Muscle of arm (tissue), 1 donor: ENCODE measurements at regions not wholly inside any gene's neighbourhood (a gene's known extent, or its start where the extent isn't known, plus 50 kb on each side); places are given as distances from the start of the nearest gene placed in this dataset.
"Not testable (repeated sequence)": the region's sequence is repeated elsewhere in the genome, so short reads cannot be mapped to it uniquely, and the experiment has no call there.

Experiments used
- DNase-seq: peaks from one replicate; pipeline ENCODE4 v3.0.0-alpha.2; 2013

DNA sequence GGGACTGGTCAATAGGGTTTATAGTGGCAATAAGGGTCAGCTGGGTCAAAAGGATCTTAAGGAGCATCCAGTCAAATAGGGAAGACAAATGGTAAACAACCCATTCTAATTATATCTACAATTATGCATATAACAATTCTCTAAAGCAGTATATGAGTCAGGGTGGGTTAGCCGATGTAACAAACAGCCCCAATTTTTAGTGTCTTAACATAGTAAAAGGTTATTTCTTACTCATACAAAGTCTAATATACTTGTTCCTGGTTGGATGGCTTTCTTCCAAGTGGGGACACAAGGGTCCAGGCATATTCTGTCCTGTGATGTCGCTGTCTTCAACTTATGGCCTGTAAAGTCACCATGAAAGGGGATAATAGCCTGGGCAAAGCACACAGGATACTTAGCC lies 97.9 kb upstream of the GALNT15 start:
- DNase-seq, result no peak

DNA sequence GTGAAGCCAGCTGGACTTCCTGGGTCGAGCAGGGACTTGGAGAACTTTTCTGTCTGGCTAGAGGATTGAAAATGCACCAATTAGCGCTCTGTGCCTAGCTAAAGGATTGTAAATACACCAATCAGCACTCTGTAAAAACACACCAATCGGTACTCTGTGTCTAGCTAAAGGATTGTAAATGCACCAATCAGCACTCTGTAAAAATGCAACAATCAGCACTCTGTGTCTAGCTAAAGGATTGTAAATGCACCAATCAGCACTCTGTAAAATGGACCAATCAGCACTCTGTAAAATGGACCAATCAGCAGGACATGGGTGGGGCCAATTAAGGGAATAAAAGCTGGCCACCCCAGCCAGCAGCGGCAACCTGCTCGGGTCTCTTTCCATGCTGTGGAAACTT lies 97.3 kb upstream of the GALNT15 start:
- DNase-seq, result not testable (repeated sequence)

DNA sequence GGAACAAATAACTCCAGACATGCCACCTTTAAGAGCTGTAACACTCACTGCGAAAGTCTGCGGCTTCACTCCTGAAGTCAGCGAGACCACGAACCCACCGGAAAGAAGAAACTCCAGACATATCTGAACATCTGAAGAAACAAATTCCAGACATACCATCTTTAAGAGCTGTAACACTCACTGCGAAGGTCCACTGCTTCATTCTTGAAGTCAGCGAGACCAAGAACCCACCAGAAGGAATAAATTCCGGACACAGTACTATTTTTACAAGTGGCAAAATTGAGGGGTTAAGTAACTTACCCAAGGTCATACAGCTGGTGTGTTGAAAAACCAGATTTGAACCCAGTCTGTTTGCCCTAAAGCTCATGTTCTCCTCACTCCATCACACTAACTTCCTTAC lies 96.8 kb upstream of the GALNT15 start:
- DNase-seq, result not testable (repeated sequence)

DNA sequence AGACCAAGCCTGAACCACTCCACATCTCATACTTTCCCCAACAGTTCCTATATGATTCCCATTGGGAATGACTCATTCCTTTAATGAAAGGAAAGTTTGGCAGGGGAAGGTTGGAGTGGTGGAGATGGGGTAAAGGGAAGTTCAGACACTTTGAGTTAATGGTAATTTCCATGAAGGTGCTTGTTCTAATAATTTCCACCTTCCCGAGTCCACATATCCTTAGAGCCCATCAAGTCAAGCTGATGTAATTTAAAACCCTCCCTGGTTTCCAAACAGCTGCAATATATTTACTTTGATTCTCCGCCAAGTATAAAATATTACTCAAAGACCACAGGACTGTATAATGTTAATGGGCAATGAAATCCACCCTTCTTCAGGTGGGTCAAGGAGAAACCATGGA lies 95.0 kb upstream of the GALNT15 start:
- no peak for DNase-seq

DNA sequence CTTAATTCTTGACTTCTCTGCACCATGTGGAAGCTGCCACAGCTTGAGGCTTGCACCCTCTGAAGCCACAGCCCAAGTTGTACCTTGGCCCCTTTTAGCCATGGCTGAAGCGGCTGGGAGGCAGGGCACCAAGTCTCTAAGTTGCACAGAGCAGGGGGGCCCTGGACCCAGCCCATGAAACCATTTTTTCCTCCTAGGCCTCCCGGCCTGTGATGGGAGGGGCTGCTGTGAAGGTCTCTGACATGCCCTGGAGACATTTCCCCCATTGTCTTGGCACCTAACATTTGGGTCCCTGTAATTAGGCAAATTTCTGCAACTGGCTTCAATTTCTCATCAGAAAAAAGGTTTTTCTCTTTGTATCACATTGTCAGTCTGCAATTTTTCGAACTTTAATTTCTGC lies 92.8 kb upstream of the GALNT15 start:
- no peak for DNase-seq

DNA sequence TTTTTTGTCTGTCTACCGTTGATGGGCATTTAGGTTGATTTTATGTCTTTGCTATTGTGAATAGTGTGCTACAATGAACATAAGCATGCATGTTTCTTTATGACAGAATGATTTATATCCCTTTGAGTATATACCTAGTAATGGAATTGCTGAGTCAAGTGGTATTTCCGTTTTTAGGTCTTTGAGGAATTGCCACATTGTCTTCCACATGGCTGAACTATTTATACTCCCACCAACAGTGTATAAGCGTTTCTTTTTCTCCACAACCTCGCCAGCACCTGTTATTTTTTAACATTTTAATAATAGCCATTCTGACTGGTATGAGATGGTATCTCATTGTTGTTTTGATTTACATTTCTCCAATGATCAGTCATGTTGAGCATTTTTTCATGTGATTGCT lies 89.6 kb upstream of the GALNT15 start:
- DNase-seq, result no peak

DNA sequence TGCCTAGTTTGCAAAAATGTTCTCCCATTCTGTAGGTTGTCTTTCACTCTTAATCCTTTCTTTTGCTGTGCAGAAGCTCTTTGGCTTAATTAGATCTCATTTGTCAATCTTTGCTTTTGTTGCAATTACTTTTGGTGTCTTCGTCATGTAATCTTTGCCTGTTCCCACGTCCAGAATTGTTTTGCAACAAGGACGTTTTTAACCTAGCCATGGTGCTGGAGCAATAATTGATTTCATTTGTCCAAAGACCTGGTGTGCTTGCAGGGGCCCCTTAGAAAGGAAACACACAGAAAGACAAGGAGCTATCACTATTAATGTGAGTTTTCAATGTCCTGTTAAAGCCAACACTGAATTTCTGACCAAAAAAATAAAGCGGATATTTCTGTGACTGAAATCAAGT lies 89.1 kb upstream of the GALNT15 start:
- no peak for DNase-seq

DNA sequence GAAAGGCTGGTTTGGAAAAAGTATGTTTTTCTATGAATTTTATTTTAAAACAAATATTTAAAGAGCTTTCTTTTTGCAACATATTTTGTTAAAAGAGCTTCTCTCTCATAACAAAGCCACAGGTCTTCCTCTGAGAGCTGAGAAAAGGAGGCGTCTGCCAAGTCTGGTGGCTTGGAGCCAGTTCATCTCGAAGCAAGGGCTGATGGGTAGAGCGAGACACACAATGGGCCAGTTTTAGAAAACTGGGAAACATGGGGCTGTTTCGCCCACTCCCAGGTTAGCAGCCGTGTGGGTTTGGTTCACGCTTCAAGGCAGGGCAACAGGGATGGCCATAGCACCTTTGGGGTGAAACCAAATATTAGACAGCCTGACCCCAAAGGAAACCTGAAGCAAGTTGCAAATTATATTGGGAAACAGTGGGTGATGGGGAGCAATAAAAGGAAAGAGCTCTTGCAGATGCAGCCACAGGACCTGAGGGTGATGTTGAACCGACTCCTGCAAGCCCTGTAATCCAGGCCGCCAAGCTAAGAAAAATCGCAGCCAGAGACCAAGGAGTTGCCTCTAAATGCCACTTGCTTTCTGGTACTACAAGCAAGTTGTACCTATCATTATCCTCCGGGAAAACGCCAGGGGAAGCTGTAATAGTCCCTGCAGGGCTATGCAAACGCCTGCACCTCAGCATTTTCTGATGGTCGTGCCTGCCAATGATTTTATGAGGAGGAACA lies 88.4 kb upstream of the GALNT15 start:
- peak; percentile 89 for DNase-seq

DNA sequence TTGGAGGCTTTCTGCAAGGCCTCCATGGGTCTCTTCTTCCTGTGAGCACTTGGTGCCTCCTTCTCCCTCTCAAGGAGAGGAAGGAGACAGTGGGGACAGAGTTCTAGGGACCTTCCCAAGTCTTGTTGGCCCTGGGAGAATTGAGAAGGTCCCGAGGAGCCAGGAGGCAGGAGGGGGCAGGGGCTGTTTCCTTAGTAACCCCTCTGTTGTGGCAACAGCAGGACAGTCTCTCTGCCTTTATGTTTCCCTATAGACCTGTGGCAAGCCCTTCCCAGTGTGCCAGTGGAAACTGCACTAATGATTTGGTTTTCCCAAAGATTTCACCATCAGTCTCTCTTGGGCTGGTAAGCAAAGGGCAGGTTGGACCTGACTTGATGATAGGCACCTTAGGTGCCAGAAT lies 87.8 kb upstream of the GALNT15 start:
- no peak for DNase-seq

DNA sequence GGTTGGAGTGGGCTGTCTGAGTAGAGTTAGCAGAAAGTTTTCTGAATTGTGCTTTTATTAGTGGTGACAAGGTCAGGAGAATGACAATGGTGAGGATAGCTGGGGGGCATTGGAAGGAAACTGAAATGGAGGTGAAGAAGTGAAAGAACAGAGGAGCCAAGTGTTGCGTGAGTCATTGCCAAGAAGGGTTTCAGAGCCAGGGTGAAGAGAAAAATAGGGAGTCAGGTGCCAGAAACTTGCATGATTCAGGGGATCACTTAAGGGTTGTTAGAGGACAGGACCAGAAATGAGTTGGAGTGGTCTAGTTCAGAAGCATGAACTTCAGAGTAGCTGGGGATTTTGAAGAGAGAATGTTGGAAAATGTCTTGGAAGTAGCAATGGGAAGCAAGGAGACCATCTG lies 86.0 kb upstream of the GALNT15 start:
- DNase-seq, result no peak

DNA sequence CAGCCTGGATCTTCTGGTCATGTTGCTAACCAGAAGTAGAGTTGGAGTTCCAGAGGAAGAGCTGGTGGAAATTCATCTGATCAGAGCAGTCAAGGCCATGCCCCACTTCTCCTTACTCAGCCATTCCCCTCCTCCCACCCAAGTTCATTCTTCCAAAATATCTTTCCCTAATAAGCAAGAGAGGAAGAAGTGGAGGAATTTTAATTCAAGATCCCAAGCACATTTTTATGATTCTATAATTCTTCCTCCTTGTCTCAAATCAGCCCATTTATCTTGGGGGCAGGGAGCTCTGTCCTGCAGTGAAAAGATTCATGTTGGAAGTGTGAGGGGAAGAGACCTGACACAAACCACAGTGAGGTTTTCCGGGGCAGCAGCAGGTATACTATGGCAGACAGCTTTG lies 85.0 kb upstream of the GALNT15 start:
- no peak for DNase-seq

DNA sequence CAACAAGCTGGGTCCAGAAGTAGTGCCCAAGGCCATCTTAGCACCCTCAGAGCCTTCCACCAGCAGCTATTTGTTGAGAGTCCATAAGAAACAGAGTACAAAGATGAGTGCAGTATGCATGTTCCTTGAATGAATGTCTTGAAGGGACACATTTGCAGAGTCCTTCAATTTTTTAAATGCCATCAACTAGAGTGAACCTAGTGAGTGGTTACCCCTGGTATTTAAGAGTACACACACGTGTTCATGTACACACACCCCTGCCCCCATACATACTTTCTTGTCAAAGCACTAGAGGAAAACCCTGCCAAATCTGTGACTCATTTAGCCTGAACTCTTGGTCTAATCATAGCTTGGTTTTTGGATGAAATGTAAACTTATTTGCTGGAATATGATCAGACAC lies 84.5 kb upstream of the GALNT15 start:
- DNase-seq, result no peak

DNA sequence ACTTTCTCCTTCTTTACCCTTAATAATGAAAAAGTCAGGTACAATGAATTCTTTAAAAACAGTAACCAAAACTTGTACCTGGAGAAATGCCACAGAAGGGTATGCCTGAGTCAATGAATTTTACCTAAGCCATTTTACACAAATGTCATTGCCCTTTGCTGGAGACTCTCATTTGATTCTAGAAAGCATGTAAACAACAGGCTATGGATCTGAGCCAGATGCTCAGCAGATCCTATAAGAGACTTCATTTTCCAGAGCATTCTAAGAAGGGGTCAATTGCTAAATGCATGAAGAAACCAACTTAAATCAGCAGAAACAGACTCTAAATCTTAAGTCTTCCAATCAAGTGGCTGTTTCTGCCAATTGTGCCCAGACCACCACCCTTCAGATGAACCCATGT lies 83.8 kb upstream of the GALNT15 start:
- DNase-seq, result no peak

DNA sequence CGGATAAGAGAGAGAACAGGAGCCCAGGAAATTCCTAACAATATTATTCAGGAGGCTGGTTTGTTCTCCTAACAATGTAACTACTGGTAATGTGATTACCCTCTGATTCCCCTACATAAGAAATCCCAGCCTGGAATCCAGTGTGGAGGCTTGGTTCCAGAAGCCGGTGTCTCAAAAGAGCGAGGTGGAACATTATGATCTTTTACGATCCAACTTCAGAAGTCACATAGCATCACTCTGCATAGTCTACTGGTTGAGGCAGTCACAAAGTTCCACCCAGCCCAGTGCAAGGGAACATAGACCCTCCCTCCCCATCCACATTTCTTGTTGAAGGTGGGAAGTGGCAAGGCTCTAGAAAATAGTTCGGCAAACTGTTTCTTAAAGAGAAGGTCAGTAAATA lies 81.6 kb upstream of the GALNT15 start:
- DNase-seq, result no peak

DNA sequence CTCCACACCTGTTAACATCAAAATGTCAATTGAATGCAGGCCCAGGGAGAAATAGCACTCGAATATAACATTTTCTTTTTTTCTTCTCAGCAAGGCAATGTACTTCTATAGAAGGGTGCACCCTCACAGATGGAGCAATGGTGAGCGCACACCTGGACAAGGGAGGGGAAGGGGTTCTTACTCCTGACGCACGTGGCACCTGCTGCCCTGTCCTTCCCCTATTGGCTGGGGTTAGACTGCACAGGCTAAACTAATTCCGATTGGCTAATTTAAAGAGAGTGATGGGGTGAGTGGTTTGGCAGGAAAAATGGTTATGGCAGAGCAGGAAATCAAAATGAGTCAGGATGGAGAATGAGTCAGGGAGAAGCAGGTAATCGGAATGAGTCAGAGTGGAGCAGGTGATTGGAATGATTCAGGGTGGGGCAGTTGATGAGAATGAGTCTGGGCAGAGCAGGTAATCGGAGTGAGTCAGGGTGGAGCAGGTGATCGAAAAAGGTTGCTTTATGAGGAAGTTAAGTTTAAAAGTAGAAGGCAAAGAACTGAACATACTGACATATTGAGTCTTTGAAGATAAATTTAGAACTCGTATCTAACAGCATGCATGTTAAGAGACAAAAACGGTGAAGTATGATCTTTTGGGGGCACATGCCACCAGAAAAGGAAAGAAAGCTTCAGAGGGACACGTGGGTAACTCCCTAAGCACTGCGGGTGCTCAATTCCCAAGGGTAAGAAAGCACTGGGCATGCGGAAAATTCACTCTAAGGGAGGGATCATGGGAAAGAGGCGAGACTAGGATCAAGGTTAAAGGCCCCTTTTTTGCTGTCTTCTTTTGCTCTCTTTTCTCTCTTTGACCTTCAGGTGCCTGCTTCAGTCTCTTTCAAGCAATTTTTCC lies 72.9 kb upstream of the GALNT15 start:
- no peak for DNase-seq

DNA sequence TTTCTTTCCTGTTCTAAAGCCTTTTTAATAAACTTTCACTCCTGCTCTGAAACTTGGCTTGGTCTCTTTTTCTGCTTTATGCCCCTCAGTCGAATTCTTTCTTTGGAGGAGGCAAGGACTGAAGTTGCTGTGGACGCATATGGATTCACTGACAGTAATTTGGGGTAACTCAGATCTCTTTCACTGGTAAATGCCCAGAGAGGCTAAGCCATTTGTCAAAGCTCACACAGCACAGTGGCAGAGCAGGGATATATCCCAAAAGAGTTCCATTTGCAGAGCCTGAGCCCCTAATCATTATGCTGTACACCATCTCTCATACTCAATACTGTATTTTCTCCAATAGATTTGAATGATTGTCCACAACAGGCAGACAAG lies 72.3 kb upstream of the GALNT15 start:
- DNase-seq, result no peak

DNA sequence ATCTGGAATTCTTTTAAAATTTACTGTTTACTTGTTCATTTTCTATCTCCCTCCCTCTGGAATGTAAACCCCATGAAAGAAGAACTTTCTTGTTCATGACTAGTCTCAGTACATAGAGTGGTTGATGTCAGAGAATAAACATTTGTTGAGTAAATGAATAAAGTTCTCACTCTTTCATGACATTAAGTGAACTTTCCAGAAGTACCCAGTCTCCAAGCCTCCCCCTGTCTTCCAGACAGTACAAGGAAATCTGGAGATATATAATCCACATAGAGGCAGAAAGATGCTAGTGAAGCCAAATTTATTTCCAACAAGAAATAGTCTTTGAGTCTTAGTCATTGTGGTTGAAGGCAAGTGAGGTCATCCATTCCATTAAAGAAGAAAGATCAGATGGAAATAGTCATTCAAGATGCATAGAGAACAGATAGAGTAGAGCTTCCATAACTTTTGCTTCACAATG lies 71.5 kb upstream of the GALNT15 start:
- no peak for DNase-seq

DNA sequence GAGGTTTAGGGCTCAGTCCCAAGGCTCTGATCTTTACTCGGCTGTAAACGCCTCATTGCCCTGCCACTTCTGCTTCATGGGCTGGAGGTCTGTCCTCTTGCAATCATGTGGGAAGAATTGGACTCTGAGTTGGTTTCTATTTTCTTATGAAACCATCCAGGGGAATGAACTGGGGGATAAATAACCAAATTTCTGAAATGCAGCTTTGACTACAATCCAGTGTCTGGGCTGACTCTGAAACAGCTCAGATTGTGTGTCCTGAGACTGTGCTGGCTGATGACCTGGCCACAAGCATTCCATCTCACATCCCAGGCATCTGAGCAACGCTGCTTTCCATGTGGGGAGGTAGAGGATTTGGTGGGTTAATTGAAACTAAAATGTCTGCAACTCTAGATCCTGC lies 71.0 kb upstream of the GALNT15 start:
- DNase-seq, result no peak

DNA sequence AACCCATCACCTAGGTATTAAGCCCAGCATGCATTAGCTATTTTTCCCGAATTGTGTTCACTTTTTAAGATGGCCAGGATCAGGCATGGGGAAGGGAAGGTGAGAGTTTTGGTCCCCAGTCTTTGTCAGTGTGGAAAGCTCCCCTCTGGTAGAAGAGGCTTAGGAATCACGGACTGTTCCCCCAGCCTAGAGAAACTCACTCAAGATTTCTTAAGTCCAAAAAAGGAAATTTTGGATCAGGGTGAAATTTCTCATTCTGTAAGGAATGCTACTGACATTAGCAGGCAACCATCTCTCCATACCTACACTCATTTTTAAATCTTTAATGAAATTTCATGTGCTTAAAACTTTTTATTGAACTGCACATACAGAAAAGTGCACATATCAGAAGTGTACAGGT lies 70.3 kb upstream of the GALNT15 start:
- DNase-seq, result no peak

DNA sequence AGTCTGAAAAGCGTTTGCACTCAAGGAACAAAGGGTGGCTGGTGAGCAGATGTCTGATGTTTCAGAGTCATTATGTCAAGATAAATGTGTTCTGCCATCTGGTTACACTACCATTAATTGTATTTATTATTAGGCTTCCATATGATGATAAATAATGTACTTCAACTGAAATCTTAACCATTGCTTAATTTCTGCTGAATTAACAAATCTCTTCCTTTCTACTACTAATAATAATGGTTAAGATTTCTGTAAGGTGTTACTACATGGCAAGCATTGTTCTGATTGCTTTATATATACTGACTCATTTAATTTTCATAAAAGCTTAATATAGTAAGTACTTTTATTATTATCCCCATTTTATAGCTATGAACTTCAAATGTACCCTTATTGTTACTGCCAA lies 68.4 kb upstream of the GALNT15 start:
- DNase-seq, result no peak

DNA sequence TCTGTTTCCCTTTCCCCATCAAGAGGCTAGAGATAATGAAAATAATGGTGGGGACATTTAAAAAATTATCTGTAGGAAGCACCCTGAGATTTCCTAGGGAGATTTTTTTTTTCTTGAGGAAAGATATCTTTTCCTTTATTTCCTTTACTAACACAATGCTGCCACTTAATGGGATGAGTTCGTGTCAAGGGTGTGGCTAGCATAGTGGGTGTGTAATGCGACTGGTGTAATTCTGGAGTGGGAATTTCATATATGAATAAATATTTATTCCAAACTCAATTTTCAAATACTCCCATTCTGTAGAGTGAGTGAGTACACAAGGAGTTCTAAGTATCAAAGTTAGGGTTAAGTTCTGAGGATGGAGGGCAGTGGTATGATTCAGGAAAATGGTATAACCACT lies 66.1 kb upstream of the GALNT15 start:
- no peak for DNase-seq

DNA sequence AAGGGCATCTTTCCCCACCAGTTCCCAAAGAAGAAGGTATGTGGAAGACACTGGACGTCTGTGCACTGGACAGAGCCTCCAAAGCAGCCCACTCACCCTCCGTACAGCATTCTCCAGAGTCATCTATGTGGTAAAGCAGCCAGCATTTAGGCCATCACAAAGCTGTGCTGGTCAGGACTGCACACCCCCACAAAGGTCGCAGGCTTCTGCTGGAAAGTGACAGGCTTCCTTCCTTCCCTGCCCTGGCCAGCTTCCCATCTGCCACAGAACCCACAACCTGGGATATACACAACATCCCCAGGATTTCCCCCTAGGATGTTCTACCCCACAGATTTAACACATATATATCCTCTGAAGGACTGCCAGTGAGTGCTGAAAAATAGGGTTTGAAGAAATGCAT lies 64.6 kb upstream of the GALNT15 start:
- no peak for DNase-seq

DNA sequence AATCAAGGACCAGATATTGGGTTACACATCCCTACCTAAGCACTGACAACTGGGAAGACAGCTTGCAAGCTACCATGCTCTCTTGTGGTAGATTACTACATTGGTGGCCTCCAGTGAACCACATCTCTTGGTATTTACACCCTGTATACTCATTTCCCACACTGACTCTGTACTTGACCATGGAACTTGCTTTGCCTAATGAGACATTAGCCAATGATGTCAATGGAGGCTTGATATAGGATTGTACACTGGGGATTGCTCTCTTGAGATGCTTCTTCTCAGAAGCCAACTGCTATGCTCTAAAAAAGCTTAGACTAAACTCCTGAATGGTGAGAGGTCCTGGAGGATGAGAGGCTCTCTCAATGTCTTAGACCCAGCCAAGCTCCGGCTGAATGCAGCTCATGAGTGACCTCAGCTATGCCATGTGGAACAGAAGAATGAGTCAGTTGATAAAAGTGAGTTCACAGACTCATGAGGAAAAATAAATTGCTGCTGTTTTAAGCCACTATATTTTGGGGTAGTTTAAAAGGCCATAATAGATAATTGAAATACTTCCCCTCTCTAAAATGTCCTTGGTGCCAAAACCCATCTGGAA lies 61.5 kb upstream of the GALNT15 start:
- no peak for DNase-seq
